ENCODE measurements at regions not wholly inside any gene's neighbourhood (a gene's known extent, or its start where the extent isn't known, plus 50 kb on each side); places are given as distances from the start of the nearest gene placed in this dataset.
"Not testable (repeated sequence)": the region's sequence is repeated elsewhere in the genome, so short reads cannot be mapped to it uniquely, and the experiment has no call there.

DNA sequence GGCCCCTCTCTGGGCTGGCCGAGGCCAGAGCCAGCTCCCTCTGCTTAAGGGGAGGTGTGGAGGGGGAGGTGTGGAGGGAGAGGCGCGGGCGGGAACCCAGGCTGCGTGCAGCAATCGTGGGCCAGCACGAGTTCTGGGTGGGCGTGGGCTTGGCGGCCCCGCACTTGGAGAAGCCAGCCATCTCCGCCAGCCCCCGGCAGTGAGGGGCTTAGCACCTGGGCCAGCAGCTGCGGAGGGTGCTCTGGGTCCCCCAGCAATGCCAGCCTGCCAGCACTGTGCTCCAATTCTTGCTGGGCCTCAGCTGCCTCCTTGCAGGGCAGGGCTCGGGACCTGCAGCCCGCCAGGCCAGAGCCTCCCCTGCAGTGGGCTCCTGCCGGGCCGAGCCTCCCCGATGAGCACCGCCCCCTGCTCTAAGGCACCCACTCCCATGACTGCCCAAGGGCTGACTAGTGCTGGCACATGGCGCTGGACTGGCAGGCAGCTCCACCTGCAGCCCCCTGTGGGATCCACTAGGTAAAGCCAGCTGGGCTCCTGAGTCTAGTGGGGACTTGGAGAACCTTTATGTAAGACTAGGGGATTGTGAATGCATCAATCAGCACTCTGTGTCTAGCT, 96.7 kb upstream of the OR9G4 start:
- no peaks in the 10 kb centered on the region for H3K36me3 ChIP-seq (ENCODE audit: control insufficient read depth, insufficient read depth, low read length)
- Mint-ChIP-seq H3K27me3 (no peaks in the 10 kb centered on the region), H3K9me3 (peaks cover 0 to 6% (median 0%) of the 10 kb centered on the region in 7 donors), H3K4me1 (no peaks in the 10 kb centered on the region), H3K27ac (no peak overlapping the region), H3K36me3 (no peaks in the 10 kb centered on the region), H3K4me3 (no peak overlapping the region)
- DNase-seq (no peak), ATAC-seq (ENCODE audit: low read depth in 2 of 2) (no peak)
- no peaks in the 10 kb centered on the region for H3K9me3 ChIP-seq (ENCODE audit: control insufficient read depth in 2 of 2, low read length in 2 of 2)
- H3K27ac ChIP-seq (ENCODE audit: insufficient read depth, low read length, poor library complexity, severe bottlenecking), result no peak overlapping the region
- no peaks in the 10 kb centered on the region for H3K27me3 ChIP-seq (ENCODE audit: control insufficient read depth, insufficient read depth, low read length)
- H3K4me1 ChIP-seq (ENCODE audit: control insufficient read depth, insufficient read depth, low read length, poor library complexity, severe bottlenecking), result no peaks in the 10 kb centered on the region
- H3K4me3 ChIP-seq (ENCODE audit: low read depth, low read length), result no peak overlapping the region

DNA sequence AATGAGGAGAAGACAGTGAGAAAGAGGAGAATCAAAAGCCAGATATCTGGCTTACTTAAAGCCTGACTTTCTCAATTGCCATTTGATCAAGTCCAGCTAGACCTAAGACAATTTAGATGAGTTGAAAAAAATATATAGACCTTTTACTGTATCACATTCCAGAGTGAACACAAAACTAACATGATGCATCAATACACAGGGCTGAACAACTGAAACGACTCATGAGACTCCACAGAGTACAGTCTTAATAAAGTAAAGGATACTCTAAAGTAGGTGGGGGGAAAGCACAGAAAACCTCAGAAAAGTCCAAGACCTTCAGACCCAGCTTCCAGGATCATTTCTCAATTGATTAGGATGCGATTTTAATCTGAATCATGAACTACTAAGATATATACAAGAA, 95.3 kb upstream of the OR9G4 start:
- Histone ChIP-seq H3K4me3 (ENCODE audit: low read depth, low read length) (no peak overlapping the region), H3K4me1 (ENCODE audit: control insufficient read depth, insufficient read depth, low read length, poor library complexity, severe bottlenecking) (no peaks in the 10 kb centered on the region), H3K36me3 (ENCODE audit: control insufficient read depth, insufficient read depth, low read length) (no peaks in the 10 kb centered on the region), H3K27ac (ENCODE audit: insufficient read depth, low read length, poor library complexity, severe bottlenecking) (no peak overlapping the region), H3K27me3 (ENCODE audit: control insufficient read depth, insufficient read depth, low read length) (no peaks in the 10 kb centered on the region), H3K9me3 (ENCODE audit: control insufficient read depth in 2 of 2, low read length in 2 of 2) (no peaks in the 10 kb centered on the region)
- H3K36me3 Mint-ChIP-seq, result no peaks in the 10 kb centered on the region
- ATAC-seq (ENCODE audit: low read depth in 2 of 2) (no peak), DNase-seq (no peak)
- H3K9me3 Mint-ChIP-seq, result peaks cover 0 to 6% (median 0%) of the 10 kb centered on the region in 7 donors
- H3K27ac Mint-ChIP-seq, result no peak overlapping the region
- no peak overlapping the region for H3K4me3 Mint-ChIP-seq
- no peaks in the 10 kb centered on the region for H3K4me1 Mint-ChIP-seq
- no peaks in the 10 kb centered on the region for H3K27me3 Mint-ChIP-seq

DNA sequence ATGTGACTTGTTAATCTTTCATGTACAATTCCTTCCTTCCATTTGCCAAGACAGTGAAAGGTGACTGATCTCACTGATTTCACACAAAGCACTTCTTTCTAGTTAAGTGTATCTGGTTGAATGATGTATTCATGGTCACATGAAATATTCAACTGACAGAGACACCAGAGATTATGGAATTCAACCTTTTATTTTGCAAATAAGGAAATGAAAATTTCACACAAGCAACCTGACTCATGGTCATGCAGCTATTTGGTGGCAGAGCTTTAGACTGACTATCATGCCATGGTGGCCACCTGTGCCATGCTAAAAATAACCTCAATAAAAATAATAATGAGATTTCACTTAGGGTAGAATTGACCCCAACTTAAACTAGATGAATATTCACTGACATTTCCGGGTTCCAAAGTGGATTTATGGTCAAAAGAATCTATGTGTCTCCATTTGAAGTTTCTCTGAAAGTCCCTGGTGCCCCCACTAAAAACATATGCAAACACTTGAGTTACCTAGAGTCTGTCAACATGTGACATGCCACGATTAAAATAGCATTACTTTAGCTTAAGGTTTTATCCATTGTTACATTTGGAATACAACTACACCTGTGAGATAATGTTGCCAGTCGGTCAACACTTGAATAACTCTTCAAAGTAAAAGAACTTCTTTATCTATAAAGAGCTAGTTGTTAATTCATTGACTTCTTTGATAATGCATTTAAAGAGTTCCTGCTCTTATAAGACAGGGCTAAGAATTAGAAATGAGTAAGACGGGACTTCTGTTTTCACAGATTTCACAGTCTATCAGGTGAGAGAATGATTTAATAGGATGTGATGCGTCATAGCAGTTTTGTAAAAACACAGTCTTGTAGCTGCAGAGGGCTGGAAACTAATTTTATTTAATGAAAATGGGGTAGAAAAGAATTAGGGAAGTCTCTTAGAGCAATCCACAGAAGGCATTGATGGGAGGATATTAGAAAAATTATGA, 94.6 kb upstream of the OR9G4 start:
- Mint-ChIP-seq H3K36me3 (no peaks in the 10 kb centered on the region), H3K4me3 (no peak overlapping the region), H3K27ac (no peak overlapping the region), H3K9me3 (peaks cover 0 to 5% (median 0%) of the 10 kb centered on the region in 7 donors), H3K4me1 (no peaks in the 10 kb centered on the region), H3K27me3 (no peaks in the 10 kb centered on the region)
- ATAC-seq (ENCODE audit: low read depth in 2 of 2) (no peak), DNase-seq (no peak)
- H3K4me1 ChIP-seq (ENCODE audit: control insufficient read depth, insufficient read depth, low read length, poor library complexity, severe bottlenecking), result no peaks in the 10 kb centered on the region
- no peak overlapping the region for H3K27ac ChIP-seq (ENCODE audit: insufficient read depth, low read length, poor library complexity, severe bottlenecking)
- no peaks in the 10 kb centered on the region for H3K36me3 ChIP-seq (ENCODE audit: control insufficient read depth, insufficient read depth, low read length)
- no peak overlapping the region for H3K4me3 ChIP-seq (ENCODE audit: low read depth, low read length)
- H3K9me3 ChIP-seq (ENCODE audit: control insufficient read depth in 2 of 2, low read length in 2 of 2), result no peaks in the 10 kb centered on the region
- H3K27me3 ChIP-seq (ENCODE audit: control insufficient read depth, insufficient read depth, low read length), result no peaks in the 10 kb centered on the region

DNA sequence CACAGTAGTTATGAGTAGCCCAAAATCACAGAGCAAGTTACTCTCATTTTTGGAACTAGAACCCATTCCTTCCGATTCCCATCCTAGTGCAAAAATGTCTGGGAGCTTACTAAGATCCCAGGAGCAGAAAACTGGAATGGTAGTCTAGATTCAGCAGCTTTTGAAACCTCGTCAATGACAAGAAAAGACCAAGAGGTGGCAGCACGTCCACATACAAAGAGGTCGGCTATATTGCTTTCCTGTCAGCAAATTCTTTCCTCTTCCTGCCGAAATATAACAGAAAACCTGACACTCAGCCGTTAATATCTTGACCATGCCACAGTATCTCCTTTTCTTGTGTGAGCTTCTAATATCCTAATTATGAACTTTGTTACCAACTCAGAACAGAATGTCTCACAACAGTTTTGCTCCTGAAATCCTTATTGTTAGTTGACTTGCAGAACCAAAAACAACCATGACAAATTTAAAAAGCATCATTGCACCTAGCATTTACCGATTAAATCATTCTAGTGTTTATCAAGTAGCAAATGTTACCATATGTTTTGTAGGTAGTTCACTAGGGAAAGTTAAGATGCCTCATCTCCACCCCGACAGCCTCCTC, 92.8 kb upstream of the OR9G4 start:
- Histone ChIP-seq H3K36me3 (ENCODE audit: control insufficient read depth, insufficient read depth, low read length) (no peaks in the 10 kb centered on the region), H3K9me3 (ENCODE audit: control insufficient read depth in 2 of 2, low read length in 2 of 2) (no peaks in the 10 kb centered on the region), H3K27ac (ENCODE audit: insufficient read depth, low read length, poor library complexity, severe bottlenecking) (no peak overlapping the region), H3K27me3 (ENCODE audit: control insufficient read depth, insufficient read depth, low read length) (no peaks in the 10 kb centered on the region), H3K4me3 (ENCODE audit: low read depth, low read length) (no peak overlapping the region), H3K4me1 (ENCODE audit: control insufficient read depth, insufficient read depth, low read length, poor library complexity, severe bottlenecking) (no peaks in the 10 kb centered on the region)
- Mint-ChIP-seq H3K36me3 (no peaks in the 10 kb centered on the region), H3K4me3 (no peak overlapping the region), H3K4me1 (no peaks in the 10 kb centered on the region), H3K27me3 (no peaks in the 10 kb centered on the region), H3K27ac (no peak overlapping the region), H3K9me3 (peaks cover 0 to 3% (median 0%) of the 10 kb centered on the region in 7 donors)
- no peak for ATAC-seq (ENCODE audit: low read depth in 2 of 2)
- peak in 1 of 3 donors; percentile 40 for DNase-seq

DNA sequence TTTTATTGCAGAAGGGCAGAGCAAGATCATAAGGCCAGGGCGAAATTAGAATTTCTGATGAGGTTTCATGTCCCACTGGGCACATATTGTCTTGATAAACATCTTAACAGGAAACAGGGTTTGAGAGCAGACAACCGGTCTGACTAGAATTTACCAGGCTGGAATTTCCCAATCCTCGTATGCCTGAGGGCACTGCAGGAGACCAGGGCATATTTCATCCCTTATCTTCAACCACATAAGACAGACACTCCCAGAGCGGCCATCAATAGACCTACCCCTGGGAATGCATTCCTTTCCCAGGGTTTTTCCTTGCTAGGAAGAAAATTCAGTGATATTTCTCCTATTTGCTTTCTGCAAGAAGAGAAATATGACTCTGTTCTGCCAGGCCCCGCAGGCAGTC, 78.9 kb upstream of the OR9G4 start:
- H3K27ac ChIP-seq (ENCODE audit: insufficient read depth, low read length, poor library complexity, severe bottlenecking); H3K4me3 ChIP-seq (ENCODE audit: low read depth, low read length); DNase-seq; H3K27ac Mint-ChIP-seq; H3K9me3 ChIP-seq (ENCODE audit: control insufficient read depth in 2 of 2, low read length in 2 of 2); H3K36me3 Mint-ChIP-seq; H3K4me1 ChIP-seq (ENCODE audit: control insufficient read depth, insufficient read depth, low read length, poor library complexity, severe bottlenecking); H3K4me1 Mint-ChIP-seq; ATAC-seq (ENCODE audit: low read depth in 2 of 2); H3K36me3 ChIP-seq (ENCODE audit: control insufficient read depth, insufficient read depth, low read length); H3K27me3 ChIP-seq (ENCODE audit: control insufficient read depth, insufficient read depth, low read length); H3K4me3 Mint-ChIP-seq; H3K27me3 Mint-ChIP-seq: not testable (repeated sequence)
- H3K9me3 Mint-ChIP-seq, result peaks cover 0 to 24% (median 8%) of the 10 kb centered on the region in 7 donors

DNA sequence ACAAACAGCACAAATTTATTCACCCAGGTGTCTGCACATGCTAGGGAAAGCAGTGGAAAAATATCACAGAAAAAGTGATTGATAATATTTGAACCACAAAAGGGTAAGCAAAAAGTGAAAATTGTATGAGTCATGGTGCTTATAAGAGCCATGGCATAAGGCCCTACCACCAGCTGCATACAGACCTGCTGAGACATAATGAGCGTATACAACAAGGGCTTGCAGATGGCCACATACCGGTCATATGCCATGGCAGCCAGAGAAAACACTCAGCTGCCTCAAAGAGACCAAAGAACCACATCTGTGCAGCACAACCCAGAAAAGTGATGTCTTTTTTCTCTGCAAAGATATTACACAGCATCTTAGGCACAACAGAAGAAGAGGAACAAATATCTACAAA, 71.4 kb upstream of the OR9G4 start:
- Mint-ChIP-seq H3K4me3 (no peak overlapping the region), H3K4me1 (no peaks in the 10 kb centered on the region), H3K27me3 (no peaks in the 10 kb centered on the region), H3K9me3 (peaks cover 0 to 6% (median 2%) of the 10 kb centered on the region in 7 donors), H3K27ac (no peak overlapping the region), H3K36me3 (no peaks in the 10 kb centered on the region)
- no peaks in the 10 kb centered on the region for H3K36me3 ChIP-seq (ENCODE audit: control insufficient read depth, insufficient read depth, low read length)
- no peak overlapping the region for H3K27ac ChIP-seq (ENCODE audit: insufficient read depth, low read length, poor library complexity, severe bottlenecking)
- H3K4me1 ChIP-seq (ENCODE audit: control insufficient read depth, insufficient read depth, low read length, poor library complexity, severe bottlenecking), result no peaks in the 10 kb centered on the region
- ATAC-seq (ENCODE audit: low read depth in 2 of 2) (no peak), DNase-seq (no peak)
- no peaks in the 10 kb centered on the region for H3K27me3 ChIP-seq (ENCODE audit: control insufficient read depth, insufficient read depth, low read length)
- H3K4me3 ChIP-seq (ENCODE audit: low read depth, low read length), result no peak overlapping the region
- H3K9me3 ChIP-seq (ENCODE audit: control insufficient read depth in 2 of 2, low read length in 2 of 2), result no peaks in the 10 kb centered on the region

DNA sequence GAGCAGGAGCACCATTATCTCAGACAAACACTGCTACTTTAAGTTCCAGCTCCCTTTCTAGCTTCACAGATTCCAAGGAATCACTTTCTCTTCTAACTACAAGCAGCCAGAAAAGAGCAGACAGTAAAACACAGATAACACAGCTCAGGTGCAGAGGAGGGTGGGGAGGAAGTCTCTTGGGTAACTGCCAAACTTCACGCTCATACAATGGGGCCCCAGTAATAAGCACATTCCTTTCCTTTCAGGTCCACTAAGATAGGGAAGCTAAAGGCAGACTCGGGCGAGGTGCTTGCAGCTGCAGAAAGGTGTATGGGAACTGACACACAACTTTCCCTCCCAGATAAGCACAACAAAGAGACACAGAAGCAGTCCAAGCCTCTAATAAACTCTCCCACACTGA, 69.2 kb upstream of the OR9G4 start:
- no peaks in the 10 kb centered on the region for H3K9me3 ChIP-seq (ENCODE audit: control insufficient read depth in 2 of 2, low read length in 2 of 2)
- no peak overlapping the region for H3K27ac ChIP-seq (ENCODE audit: insufficient read depth, low read length, poor library complexity, severe bottlenecking)
- no peak for DNase-seq
- H3K36me3 ChIP-seq (ENCODE audit: control insufficient read depth, insufficient read depth, low read length), result no peaks in the 10 kb centered on the region
- Mint-ChIP-seq H3K4me1 (no peaks in the 10 kb centered on the region), H3K4me3 (no peak overlapping the region), H3K36me3 (no peaks in the 10 kb centered on the region), H3K27ac (no peak overlapping the region), H3K9me3 (peaks cover 0 to 7% (median 2%) of the 10 kb centered on the region in 7 donors), H3K27me3 (no peaks in the 10 kb centered on the region)
- ATAC-seq (ENCODE audit: low read depth in 2 of 2), result no peak
- H3K4me3 ChIP-seq (ENCODE audit: low read depth, low read length), result no peak overlapping the region
- H3K27me3 ChIP-seq (ENCODE audit: control insufficient read depth, insufficient read depth, low read length), result no peaks in the 10 kb centered on the region
- no peaks in the 10 kb centered on the region for H3K4me1 ChIP-seq (ENCODE audit: control insufficient read depth, insufficient read depth, low read length, poor library complexity, severe bottlenecking)
